ENCODE measurements at regions not wholly inside any gene's neighbourhood (a gene's known extent, or its start where the extent isn't known, plus 50 kb on each side); places are given as distances from the start of the nearest gene placed in this dataset.
"Not testable (repeated sequence)": the region's sequence is repeated elsewhere in the genome, so short reads cannot be mapped to it uniquely, and the experiment has no call there.

- DNase-seq: no peak
These were observed 114.3 kb downstream of the GJA1 start for GRCh38 chr6:121549736-121550135.

GRCh38 chr6:121550491-121551010, 115.1 kb downstream of the GJA1 start:
- no peak for DNase-seq

- DNase-seq: no peak
These were observed 119.8 kb downstream of the GJA1 start for GRCh38 chr6:121555201-121555600.

GRCh38 chr6:121556149-121556548, 120.7 kb downstream of the GJA1 start:
- not testable (repeated sequence) for DNase-seq

GRCh38 chr6:121557146-121557940, 121.9 kb downstream of the GJA1 start:
- DNase-seq: no peak

- DNase-seq: no peak
These were observed 124.3 kb downstream of the GJA1 start for GRCh38 chr6:121559611-121560269.

- DNase-seq: no peak
These were observed 125.0 kb downstream of the GJA1 start for GRCh38 chr6:121560476-121560875.

- no peak for DNase-seq
These were observed 127.8 kb downstream of the GJA1 start for GRCh38 chr6:121563286-121563685.

- not testable (repeated sequence) for DNase-seq
These were observed 129.1 kb downstream of the GJA1 start for GRCh38 chr6:121564529-121564928.

GRCh38 chr6:121571455-121571854, 136.0 kb downstream of the GJA1 start:
- no peak for DNase-seq

GRCh38 chr6:121573481-121573880, 138.0 kb downstream of the GJA1 start:
- no peak for DNase-seq

- DNase-seq: no peak
These were observed 142.8 kb downstream of the GJA1 start for GRCh38 chr6:121578216-121578615.

GRCh38 chr6:121579478-121579877, 144.0 kb downstream of the GJA1 start:
- DNase-seq: no peak

- DNase-seq: no peak
These were observed 145.9 kb downstream of the GJA1 start for GRCh38 chr6:121581327-121581726.

GRCh38 chr6:121582262-121582661, 146.8 kb downstream of the GJA1 start:
- no peak for DNase-seq

- DNase-seq: no peak
These were observed 149.3 kb downstream of the GJA1 start for GRCh38 chr6:121584586-121585369.

- DNase-seq: no peak
These were observed 155.0 kb downstream of the GJA1 start for GRCh38 chr6:121590438-121590837.

- no peak for DNase-seq
These were observed 155.5 kb downstream of the GJA1 start for GRCh38 chr6:121590916-121591315.

- no peak for DNase-seq
These were observed 157.0 kb downstream of the GJA1 start for GRCh38 chr6:121592261-121592935.

GRCh38 chr6:121593011-121593641, 157.7 kb downstream of the GJA1 start:
- no peak for DNase-seq

- no peak for DNase-seq
These were observed 158.6 kb downstream of the GJA1 start for GRCh38 chr6:121594053-121594452.

GRCh38 chr6:121595646-121596045, 160.2 kb downstream of the GJA1 start:
- no peak for DNase-seq

Measured in NK-92 treated with Interleukin-12 subunit alpha and Interleukin-12 subunit beta, amount 100 ng/mL, for 24 hours (cell line).